NCI-H187 (cell line): ENCODE measurements at regions not wholly inside any gene's neighbourhood (a gene's known extent, or its start where the extent isn't known, plus 50 kb on each side); places are given as distances from the start of the nearest gene placed in this dataset.

Experiments used
- DNase-seq, 2 experiments: peaks; one replicate each; lab custom pipeline; 2025; lab: John Stamatoyannopoulos, UW

DNA sequence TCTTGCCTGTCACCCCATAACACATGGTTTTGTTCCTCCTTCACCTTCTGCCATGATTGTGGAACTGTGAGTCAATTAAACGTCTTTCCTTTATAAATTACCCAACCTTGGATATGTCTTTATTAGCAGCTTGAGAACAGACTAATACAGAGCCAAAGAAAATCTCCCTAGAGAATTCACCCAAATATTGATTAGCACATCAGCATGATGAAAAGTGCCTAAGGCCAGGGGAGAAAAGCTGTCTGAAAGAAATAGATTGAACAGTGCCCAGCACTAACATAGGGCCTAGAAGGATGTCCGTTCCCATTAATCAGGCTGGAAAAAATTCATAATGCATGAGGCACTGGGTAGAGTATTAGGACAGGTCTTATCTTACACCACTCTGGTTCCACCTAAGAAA lies 111.9 kb upstream of the CALN1 start:
- no peak for DNase-seq

DNA sequence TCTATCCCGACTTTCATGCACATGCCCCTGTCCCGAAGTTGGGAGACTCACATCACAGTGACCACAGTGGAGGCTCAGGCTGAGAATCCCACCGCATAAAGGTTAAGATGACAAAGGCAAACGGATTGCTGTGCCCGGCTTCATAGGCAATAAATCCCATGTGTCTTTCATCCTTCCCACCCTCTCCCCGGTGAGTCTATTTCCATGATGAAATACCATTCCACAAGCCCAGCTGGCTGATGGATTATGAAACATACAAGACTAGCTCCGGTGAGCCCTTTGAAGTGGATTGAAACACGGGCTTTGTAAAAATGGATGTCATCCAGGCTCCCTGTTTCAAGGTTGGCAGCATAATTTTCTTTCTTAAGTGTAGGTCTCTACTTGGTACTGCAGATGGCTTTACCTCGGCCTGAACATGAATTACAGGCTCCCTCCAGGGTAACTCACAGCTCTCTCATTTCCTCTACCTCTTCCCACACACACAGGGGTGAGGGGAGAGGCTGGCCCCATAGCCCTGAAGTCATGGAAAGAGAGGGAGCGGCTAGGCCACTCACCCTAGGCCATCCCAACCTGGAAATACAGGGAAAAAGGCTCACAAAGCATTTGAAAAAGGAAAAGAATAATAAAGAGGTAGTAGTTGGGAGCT lies 92.0 kb upstream of the CALN1 start:
- DNase-seq: no peak

DNA sequence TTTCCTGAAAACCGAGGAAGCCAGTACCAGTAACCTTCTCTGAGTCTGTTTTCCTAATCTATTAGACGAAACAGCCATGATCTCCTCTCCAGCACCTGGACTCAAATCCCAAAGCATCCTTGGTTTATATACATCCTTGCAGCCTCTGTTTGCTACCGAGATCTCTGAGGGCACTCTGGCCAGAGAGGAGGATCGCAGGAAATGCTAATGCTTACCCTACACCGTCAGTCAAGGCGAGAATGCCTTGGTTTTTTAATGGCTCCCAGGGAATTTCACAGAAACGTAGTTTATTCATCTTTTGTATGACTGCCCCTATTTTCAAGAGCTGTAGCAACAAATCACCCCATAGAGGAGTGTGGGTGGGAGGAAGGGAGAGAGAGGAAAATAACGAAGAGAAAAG lies 91.5 kb upstream of the CALN1 start:
- DNase-seq: no peak

DNA sequence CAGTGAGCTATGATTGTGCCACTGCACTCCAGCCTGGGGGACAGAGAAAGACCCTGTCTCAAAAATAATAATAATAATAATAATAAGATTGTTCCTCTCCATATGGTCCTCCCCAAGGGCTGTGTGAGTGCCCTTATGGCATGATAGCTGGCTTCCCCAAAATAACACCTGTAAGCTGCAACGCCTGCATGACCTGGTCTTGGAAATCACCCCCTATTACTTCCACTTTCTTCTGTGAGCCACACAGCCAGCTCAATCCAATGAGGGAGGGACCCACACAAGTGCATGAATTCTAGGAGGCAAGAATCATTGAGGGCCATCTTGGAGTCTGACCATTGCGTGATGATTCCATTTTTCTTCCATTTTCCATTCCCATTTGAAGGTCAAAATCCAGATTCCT lies 82.7 kb upstream of the CALN1 start:
- no peak for DNase-seq

DNA sequence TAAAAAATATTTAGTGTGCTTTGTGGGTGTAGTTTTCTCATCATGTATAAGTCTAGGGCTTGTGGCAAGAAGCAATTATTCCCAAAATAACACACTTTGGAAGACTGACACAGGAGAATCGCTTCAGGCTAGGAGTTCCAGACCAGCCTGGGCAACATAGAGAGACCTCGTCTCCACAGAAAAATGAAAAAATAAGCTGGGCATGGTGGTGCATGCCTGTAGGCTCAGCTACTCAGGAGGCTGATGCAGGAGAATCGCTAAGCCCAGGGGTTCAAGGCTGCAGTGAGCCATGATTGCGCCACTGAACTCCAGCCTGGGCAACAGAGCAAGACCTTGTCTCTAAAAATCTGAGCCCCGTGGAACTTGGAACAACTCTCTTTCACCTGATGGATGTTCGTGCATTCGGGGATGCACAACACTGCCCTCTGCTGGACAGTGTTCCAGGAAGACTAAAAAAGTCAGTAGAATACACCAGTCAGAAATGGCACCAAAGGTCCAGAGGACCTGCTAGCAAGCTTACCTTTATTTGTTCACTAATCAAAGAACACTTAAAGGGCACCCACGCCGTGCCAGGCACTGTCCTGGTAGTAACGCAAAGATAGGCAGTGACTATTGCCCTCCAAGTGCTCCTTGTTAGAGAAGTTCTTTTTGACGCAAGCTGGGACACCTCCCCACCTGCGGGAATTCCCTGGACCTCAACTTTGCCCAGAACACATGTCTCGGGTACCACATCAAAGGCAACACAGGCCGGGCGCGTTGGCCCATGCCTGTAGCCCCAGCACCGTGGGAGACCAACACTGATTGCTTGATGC lies 81.9 kb upstream of the CALN1 start:
- peak; percentile 30 to 55 for DNase-seq

DNA sequence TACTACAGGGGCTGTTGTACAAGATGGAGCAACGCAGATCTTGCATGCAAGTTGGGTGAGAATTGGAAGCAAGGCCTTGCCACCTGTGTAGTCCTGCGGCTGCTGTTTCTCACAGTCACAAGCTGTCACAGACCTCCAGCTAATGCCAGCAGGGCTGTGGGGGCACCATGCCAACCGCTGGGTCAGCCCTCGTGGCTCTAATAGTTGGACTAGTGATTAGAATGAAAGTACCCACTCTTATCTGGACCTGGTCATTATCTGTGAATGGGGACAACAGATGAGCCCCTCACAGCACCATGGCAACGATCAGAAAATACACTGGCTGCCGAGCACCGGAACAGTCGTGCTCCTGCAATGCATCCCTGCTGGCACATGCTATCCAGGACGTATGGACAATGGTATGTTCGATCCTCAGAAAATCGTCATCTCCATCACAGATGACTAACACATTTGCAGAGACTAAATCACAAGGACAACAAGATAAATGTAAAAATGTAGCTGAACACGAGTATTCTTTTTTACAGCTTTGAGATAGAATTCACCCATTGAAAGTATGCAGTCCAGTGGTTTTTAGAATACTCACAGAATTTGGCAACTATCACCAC lies 80.4 kb upstream of the CALN1 start:
- no peak for DNase-seq

DNA sequence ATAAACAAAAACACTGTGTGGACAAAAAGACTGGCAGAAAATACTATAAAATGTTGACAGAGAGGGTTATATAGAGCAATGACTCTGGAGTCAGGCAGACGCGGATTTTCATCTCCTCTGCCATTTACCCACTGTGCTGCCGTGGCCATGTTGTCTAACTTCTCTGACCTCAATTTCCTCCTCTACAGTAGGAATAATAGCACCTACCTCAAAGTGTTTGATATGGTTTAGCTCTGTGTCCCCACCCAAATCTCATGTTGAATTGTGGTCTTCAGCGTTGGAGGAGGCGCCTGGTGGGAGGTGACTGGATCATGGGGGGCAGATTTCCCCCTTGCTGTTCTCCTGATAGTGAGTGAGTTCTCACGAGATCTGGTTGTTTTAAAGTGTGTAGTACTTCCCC lies 78.2 kb upstream of the CALN1 start:
- DNase-seq: no peak

DNA sequence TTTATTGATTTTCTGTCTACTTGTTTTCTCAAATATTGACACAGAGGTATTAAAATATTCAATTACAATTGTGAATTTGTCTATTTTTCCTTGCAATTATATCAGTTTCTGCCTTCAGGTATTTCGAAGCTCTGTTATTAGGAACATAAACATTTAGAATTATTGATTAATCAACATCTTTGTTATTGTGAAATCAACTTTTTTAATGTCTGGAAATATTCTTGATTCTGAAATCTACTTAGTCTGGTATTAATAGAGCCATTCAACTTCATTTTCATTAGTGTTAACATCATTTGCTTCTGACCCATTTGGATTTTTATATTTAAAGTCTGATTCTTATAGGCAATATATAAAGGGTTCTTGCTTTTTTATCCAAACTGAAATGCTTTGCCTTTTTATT lies 69.8 kb upstream of the CALN1 start:
- no peak for DNase-seq

DNA sequence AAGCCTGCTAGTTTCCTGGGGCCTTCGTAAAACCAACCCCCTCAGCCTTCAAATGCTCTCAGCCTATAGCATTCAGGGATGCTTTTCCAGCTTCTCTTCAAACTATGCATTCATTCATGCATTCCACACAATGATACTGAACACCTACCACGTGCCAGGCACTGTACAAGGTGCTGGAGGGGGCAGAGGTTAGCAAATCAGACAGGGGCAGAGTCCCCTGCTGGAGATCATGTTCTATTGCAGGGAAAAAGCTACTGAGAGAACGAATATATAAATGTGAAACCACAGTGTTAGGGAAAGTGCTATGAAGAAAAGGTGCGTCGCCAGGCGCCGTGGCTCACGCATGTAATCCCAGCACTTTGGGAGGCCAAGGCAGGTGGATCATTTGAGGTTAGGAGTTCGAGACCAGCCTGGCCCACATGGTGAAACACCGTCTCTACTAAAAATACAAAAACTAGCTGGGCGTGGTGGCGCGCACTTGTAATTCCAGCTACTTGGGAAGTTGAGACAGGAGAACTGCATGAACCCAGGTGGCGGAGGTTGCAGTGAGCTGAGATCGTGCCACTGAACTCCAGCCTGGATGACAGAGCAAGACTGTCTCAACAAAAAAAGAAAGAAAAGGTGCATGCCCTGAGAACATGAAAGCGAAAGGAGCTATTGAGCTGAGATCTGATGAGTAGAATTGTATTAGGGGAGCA lies 64.6 kb upstream of the CALN1 start:
- no peak for DNase-seq

DNA sequence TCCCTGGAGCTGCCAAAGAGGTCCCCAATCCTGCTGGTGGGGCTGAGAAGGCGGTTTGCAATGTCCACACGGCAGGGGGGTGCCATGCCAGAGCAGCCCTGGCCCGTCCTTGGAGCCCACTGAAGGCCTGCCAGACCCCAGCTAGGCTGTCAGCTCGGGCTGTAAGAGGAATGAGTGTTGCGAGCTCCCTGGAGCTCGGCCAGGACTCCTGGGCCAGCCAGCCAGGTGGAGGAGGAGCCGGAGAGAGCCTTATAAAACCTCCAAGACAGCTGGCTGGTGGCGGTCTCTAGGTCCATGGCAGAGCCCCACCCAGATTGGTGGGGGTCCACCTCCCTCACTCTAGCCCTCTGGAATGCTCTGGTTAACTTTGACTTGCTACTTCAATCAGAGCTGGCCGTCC lies 55.1 kb upstream of the CALN1 start:
- DNase-seq: no peak

DNA sequence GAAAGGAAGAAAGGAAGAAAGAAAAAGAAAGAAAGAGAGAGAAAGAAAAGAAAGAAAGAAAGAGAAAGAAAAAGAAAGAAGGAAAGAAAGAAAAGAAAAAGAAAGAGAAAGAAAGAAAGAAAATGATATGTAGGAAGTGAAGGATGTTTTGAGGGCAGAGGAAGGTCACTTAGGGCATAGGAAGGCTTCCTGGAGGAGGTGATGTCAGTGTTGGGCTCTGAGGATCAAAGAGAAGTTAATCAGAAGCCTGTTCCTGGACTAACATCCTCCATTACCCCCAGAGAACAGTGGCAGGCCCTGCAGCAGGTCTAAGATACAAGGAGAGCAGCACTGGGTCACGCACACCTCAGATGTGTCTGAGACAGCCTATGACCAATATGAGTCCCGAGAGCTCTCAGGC lies 54.7 kb upstream of the CALN1 start:
- DNase-seq: no peak

DNA sequence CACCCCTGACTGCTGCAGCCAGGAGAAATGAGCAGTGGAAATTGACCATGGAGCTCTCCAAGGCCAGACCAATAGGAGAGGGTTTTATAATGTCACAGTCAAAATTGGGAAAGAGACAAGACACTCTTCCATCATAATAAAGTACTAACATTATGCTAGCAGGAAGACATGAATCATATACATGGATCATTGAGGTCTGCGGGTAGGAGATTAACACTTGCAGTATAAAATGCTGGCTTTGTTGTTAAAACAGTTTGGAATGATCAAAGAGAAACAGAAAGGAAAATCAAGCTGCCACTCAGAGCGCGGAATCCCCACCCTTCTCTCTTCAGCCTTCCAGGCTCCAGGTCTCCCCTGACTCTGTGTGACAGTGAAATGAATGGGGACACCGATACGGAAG lies 53.4 kb upstream of the CALN1 start:
- no peak for DNase-seq

DNA sequence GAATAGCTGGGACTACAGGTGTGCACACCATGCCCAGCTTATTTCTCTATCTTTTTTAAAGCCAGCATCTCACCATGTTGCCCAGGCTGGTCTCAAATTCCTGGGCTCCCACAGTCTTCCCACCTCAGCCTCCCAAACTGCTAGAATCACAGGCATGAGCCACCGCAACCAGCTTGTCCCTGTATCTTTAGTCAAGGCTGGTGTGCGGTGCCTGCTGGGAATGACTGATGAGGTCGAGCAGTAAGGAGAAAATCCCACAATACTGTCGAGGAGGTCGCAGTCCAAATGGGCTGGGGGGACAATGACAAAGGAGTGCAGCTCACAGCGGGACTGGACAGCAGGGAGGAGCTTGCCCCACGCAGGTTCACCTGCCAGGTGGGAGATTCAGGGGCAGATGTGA lies 50.2 kb upstream of the CALN1 start:
- no peak for DNase-seq
